ENCODE measurements at regions not wholly inside any gene's neighbourhood (a gene's known extent, or its start where the extent isn't known, plus 50 kb on each side); places are given as distances from the start of the nearest gene placed in this dataset.

DNA sequence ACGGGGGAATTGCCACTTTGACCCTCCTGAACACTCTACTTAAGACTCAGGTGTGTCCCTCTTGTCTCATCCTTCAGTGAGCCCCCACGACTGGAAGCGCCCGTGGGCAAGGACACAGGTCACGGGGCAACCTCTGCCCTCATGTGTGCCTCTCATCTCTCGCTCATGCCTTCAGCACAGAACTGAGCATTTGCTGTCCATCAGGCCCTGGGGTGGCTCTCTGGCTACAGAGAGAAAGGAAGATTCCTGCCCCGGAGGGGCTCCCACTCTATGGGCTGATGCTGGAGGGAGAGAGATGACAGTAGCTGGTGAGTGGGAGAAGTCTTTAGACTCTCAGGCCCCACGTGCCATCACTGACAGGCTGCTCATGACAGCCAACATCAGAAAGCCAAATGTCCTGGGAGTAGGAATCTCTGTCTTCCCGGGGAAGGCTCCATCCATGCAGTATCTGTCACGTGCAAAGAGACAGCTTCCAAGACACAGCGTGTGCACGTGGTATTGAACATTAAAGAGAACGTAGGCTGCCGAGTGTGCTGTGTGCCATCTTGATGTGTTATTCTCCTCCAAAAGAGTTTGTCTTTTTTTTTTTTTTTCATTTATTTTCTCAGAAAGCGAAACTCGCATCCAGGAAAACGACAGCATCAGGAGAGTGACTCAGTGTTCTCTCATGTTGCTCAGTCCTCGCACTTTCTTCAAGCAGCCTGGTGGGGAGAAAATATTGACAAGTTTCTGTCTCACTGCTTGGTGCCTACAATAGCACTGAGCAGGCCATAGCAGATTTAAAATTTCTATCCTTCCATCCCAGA, 190.5 kb downstream of the GAS1 start:
- no peak overlapping the region for H3K4me2 ChIP-seq (replicated peaks; ENCODE audit: extremely low read depth, low read length, poor library complexity, severe bottlenecking)
- Mint-ChIP-seq H3K4me1 (no peaks in the 10 kb centered on the region), H3K27me3 (ENCODE audit: low read depth in 3 of 3) (peaks cover 14 to 15% (median 15%) of the 10 kb centered on the region in 3 donors), H3K27ac (peak overlapping the region in 2 of 7 donors; percentile 19 to 46), H3K36me3 (peaks cover 0 to 1% of the 10 kb centered on the region in 2 donors), H3K4me3 (no peak overlapping the region), H3K9me3 (peaks cover 2 to 12% (median 6%) of the 10 kb centered on the region in 7 donors)
- no peak for DNase-seq
- no peaks in the 10 kb centered on the region for H3K4me1 ChIP-seq (ENCODE audit: control insufficient read depth in 1 of 2, insufficient read depth in 2 of 2, low read length in 2 of 2)
- intact Hi-C loops (cut with micrococcal nuclease): no loop called here
- no peaks in the 10 kb centered on the region for H3K9me3 ChIP-seq (replicated peaks in 1 of 2; ENCODE audit: control insufficient read depth in 1 of 2, insufficient read depth in 1 of 2, low read length in 2 of 2)
- H4K20me1 ChIP-seq (ENCODE audit: insufficient read depth, low read length): no peaks in the 10 kb centered on the region
- H3K36me3 ChIP-seq (replicated peaks in 1 of 2; ENCODE audit: control insufficient read depth in 1 of 2, insufficient read depth in 2 of 2, low read length in 2 of 2): no peaks in the 10 kb centered on the region
- no peak overlapping the region for H2AFZ ChIP-seq (ENCODE audit: insufficient read depth, low read depth, low read length, poor library complexity, severe bottlenecking)
- H3K27me3 ChIP-seq (ENCODE audit: control insufficient read depth in 2 of 2, insufficient read depth in 2 of 2, low read length in 2 of 2): peaks cover 2 to 6% of the 10 kb centered on the region in 2 donors
- H3K27ac ChIP-seq (ENCODE audit: low read depth in 1 of 2, low read length in 2 of 2): no peak overlapping the region
- H3K9ac ChIP-seq (ENCODE audit: insufficient read depth, low read length, poor library complexity, severe bottlenecking): no peak overlapping the region
- no peak overlapping the region for H3K4me3 ChIP-seq (replicated peaks in 1 of 3; ENCODE audit: low read depth in 2 of 3, low read length in 3 of 3)
- no peaks in the 10 kb centered on the region for H3K79me2 ChIP-seq (ENCODE audit: insufficient read depth, low read length)
- WGBS (ENCODE audit: insufficient coverage): 90% methylated on average over 8 of the region's 18 CpGs
- TF ChIP-seq, protein P1, sequence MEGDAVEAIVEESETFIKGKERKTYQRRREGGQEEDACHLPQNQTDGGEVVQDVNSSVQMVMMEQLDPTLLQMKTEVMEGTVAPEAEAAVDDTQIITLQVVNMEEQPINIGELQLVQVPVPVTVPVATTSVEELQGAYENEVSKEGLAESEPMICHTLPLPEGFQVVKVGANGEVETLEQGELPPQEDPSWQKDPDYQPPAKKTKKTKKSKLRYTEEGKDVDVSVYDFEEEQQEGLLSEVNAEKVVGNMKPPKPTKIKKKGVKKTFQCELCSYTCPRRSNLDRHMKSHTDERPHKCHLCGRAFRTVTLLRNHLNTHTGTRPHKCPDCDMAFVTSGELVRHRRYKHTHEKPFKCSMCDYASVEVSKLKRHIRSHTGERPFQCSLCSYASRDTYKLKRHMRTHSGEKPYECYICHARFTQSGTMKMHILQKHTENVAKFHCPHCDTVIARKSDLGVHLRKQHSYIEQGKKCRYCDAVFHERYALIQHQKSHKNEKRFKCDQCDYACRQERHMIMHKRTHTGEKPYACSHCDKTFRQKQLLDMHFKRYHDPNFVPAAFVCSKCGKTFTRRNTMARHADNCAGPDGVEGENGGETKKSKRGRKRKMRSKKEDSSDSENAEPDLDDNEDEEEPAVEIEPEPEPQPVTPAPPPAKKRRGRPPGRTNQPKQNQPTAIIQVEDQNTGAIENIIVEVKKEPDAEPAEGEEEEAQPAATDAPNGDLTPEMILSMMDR (IDR thresholded peaks at IDR 0.05): no peak

- Histone ChIP-seq H3K27ac (ENCODE audit: low read depth in 1 of 2, low read length in 2 of 2) (no peak overlapping the region), H3K4me3 (replicated peaks in 1 of 3; ENCODE audit: low read depth in 2 of 3, low read length in 3 of 3) (no peak overlapping the region), H3K9me3 (replicated peaks in 1 of 2; ENCODE audit: control insufficient read depth in 1 of 2, insufficient read depth in 1 of 2, low read length in 2 of 2) (peaks cover 0 to 2% of the 10 kb centered on the region in 2 donors), H4K20me1 (ENCODE audit: insufficient read depth, low read length) (no peaks in the 10 kb centered on the region), H2AFZ (ENCODE audit: insufficient read depth, low read depth, low read length, poor library complexity, severe bottlenecking) (no peak overlapping the region), H3K36me3 (replicated peaks in 1 of 2; ENCODE audit: control insufficient read depth in 1 of 2, insufficient read depth in 2 of 2, low read length in 2 of 2) (no peaks in the 10 kb centered on the region), H3K79me2 (ENCODE audit: insufficient read depth, low read length) (no peaks in the 10 kb centered on the region), H3K4me1 (ENCODE audit: control insufficient read depth in 1 of 2, insufficient read depth in 2 of 2, low read length in 2 of 2) (no peaks in the 10 kb centered on the region), H3K4me2 (replicated peaks; ENCODE audit: extremely low read depth, low read length, poor library complexity, severe bottlenecking) (no peak overlapping the region), H3K27me3 (ENCODE audit: control insufficient read depth in 2 of 2, insufficient read depth in 2 of 2, low read length in 2 of 2) (peaks cover 2 to 6% of the 10 kb centered on the region in 2 donors), H3K9ac (ENCODE audit: insufficient read depth, low read length, poor library complexity, severe bottlenecking) (no peak overlapping the region)
- Mint-ChIP-seq H3K27ac (no peak overlapping the region), H3K9me3 (peaks cover 0 to 12% (median 6%) of the 10 kb centered on the region in 7 donors), H3K36me3 (peaks cover 0 to 1% of the 10 kb centered on the region in 2 donors), H3K4me1 (no peaks in the 10 kb centered on the region), H3K4me3 (no peak overlapping the region), H3K27me3 (ENCODE audit: low read depth in 3 of 3) (peaks cover 15 to 16% (median 15%) of the 10 kb centered on the region in 3 donors)
- TF ChIP-seq, protein P1 (IDR thresholded peaks at IDR 0.05): no peak
- no peak for DNase-seq
- WGBS (ENCODE audit: insufficient coverage): 83% methylated on average over 2 of the region's 8 CpGs
- intact Hi-C loops (cut with micrococcal nuclease): no loop called here
Observed at GRCh38 chr9:86755561-86755941, 191.8 kb downstream of the GAS1 start.

Data from CD14-positive monocyte (primary cell).